WERI-Rb-1 (cell line): ENCODE measurements at regions not wholly inside any gene's neighbourhood (a gene's known extent, or its start where the extent isn't known, plus 50 kb on each side); places are given as distances from the start of the nearest gene placed in this dataset.

ENCODE experiments used
- DNase-seq: peaks from one replicate; pipeline ENCODE4 v3.0.0-alpha.2; 2020
- H3K27ac ChIP-seq: fragments of 250-450 bp; sonication (Bioruptor Pico); 2 replicates; pipeline ENCODE4 v1.5.1; 2020; ENCODE audit warnings: mild to moderate bottlenecking, moderate library complexity
- H3K27me3 ChIP-seq: fragments of 250-450 bp; sonication (Bioruptor Pico); 2 replicates; pipeline ENCODE4 v1.5.1; 2021; ENCODE audit warnings: mild to moderate bottlenecking, low read depth, moderate library complexity; ENCODE audit not compliant: insufficient read depth, severe bottlenecking
- H3K36me3 ChIP-seq: fragments of 250-450 bp; sonication (Bioruptor Pico); 2 replicates; pipeline ENCODE4 v1.5.1; 2020; ENCODE audit warnings: mild to moderate bottlenecking, moderate library complexity
- H3K4me3 ChIP-seq: 2 replicates; pipeline ENCODE4 v1.5.1; 2011; ENCODE audit warnings: low read depth, mild to moderate bottlenecking, control low read depth, low read length
- H3K9me3 ChIP-seq: fragments of 250-450 bp; sonication (Bioruptor Pico); 2 replicates; pipeline ENCODE4 v1.5.1; 2021; ENCODE audit warnings: mild to moderate bottlenecking, moderate library complexity; ENCODE audit not compliant: severe bottlenecking
- CTCF ChIP-seq: IDR thresholded peaks from 2 replicates; pipeline ENCODE4 v1.5.1; 2011; ENCODE audit warnings: low read depth, mild to moderate bottlenecking, control low read depth, inconsistent platforms, low read length

GRCh38 chr21:18908641-18909040 lies 505.1 kb upstream of the TMPRSS15 start:
- DNase-seq: no peak
- Histone ChIP-seq H3K4me3 (no peak overlapping the region), H3K9me3 (no peaks in the 10 kb centered on the region), H3K27ac (no peak overlapping the region), H3K36me3 (no peaks in the 10 kb centered on the region), H3K27me3 (peaks cover 15% of the 10 kb centered on the region)
- TF ChIP-seq CTCF: no peak

- no peak for TF ChIP-seq CTCF
- Histone ChIP-seq H3K27me3 (peaks cover 16% of the 10 kb centered on the region), H3K36me3 (no peaks in the 10 kb centered on the region), H3K4me3 (no peak overlapping the region), H3K9me3 (no peaks in the 10 kb centered on the region), H3K27ac (no peak overlapping the region)
- DNase-seq: no peak
These were observed 510.3 kb upstream of the TMPRSS15 start for GRCh38 chr21:18913914-18914313.

- no peak for DNase-seq
- H3K27me3 ChIP-seq: peaks cover 16% of the 10 kb centered on the region
- H3K9me3 ChIP-seq: no peaks in the 10 kb centered on the region
- no peak overlapping the region for H3K27ac ChIP-seq
- H3K36me3 ChIP-seq: no peaks in the 10 kb centered on the region
- TF ChIP-seq CTCF: no peak
- no peak overlapping the region for H3K4me3 ChIP-seq
These were observed 511.0 kb upstream of the TMPRSS15 start for GRCh38 chr21:18914570-18914969.

GRCh38 chr21:18917622-18918021 lies 514.0 kb upstream of the TMPRSS15 start:
- DNase-seq: no peak
- Histone ChIP-seq H3K27me3 (peaks cover 26% of the 10 kb centered on the region), H3K27ac (no peak overlapping the region), H3K4me3 (no peak overlapping the region), H3K9me3 (no peaks in the 10 kb centered on the region), H3K36me3 (no peaks in the 10 kb centered on the region)
- no peak for TF ChIP-seq CTCF

GRCh38 chr21:18931237-18931636 lies 527.7 kb upstream of the TMPRSS15 start:
- Histone ChIP-seq H3K9me3 (no peaks in the 10 kb centered on the region), H3K27ac (no peak overlapping the region), H3K27me3 (peaks cover 3% of the 10 kb centered on the region), H3K36me3 (no peaks in the 10 kb centered on the region), H3K4me3 (no peak overlapping the region)
- no peak for TF ChIP-seq CTCF
- DNase-seq: no peak

- no peaks in the 10 kb centered on the region for H3K36me3 ChIP-seq
- peaks cover 7% of the 10 kb centered on the region for H3K27me3 ChIP-seq
- no peaks in the 10 kb centered on the region for H3K9me3 ChIP-seq
- DNase-seq: no peak
- H3K27ac ChIP-seq: no peak overlapping the region
- H3K4me3 ChIP-seq: no peak overlapping the region
- no peak for TF ChIP-seq CTCF
These were observed 533.8 kb upstream of the TMPRSS15 start for GRCh38 chr21:18937337-18937736.
